ENCODE measurements at regions not wholly inside any gene's neighbourhood (a gene's known extent, or its start where the extent isn't known, plus 50 kb on each side); places are given as distances from the start of the nearest gene placed in this dataset.

- TF ChIP-seq POLR2A (IDR thresholded peaks at IDR 0.05; ENCODE audit: borderline replicate concordance, extremely low read depth, insufficient read depth, insufficient read length) (no peak), CTCF (IDR thresholded peaks at IDR 0.05 in 2 of 3, conservative IDR thresholded peaks at IDR 0.05 in 1 of 3; ENCODE audit: borderline replicate concordance in 1 of 3, insufficient read depth in 1 of 3, low read depth in 2 of 3, low read length in 2 of 3) (no peak)
These were observed 144.1 kb upstream of the PDE7B start for GRCh38 chr6:135707426-135707825.
